ENCODE measurements at regions not wholly inside any gene's neighbourhood (a gene's known extent, or its start where the extent isn't known, plus 50 kb on each side); places are given as distances from the start of the nearest gene placed in this dataset.

DNA sequence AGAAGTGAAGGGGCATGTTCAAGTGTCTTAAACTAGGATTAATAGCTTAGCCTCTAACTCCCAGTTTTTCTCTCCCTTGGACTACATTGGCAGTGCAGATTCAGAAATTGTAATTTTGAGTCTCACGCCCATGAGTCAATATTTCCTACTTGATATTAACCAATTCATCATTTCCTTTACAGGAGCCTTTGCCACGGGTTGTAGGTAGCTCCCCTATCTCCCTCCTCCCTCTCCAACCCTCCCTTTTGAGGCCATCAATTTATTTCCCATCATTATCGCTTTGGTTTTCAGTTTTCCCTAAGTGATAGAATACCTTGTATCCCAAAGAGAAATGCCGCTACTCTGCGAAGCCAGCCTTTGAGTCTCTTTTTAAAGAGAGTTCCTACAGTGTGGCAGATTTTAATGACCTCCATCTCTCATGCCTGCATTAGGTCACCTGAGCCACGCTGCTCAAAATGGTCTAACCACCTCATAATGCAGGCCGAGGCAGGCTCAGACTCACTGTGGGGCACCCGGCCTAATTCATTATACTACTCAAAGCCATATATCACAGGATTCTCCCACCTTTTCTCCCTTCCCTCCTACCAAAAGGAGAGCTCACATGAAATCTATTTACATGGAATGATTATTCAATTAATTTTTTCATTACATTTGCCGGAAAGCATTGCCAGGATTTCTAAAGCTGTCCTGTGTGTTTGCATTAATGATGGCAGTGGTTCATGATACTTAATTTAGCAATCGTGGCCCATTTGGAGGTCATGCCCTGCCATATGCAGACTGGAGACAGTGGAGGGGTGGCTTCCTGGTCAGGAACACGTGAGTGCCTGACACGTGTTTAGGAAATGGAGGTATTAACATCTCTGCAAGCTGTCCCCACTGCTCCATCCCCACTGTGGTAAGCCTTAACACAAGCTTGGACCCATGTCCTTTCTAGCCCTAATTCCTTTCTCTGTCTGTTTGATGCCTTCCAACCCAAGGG is 448.2 kb upstream of the AUTS2 start:
- H3K4me3 ChIP-seq (ENCODE audit: low read depth, low read length): no peak overlapping the region
- no peak for DNase-seq (ENCODE audit: low read depth)
- TF ChIP-seq, protein P1, sequence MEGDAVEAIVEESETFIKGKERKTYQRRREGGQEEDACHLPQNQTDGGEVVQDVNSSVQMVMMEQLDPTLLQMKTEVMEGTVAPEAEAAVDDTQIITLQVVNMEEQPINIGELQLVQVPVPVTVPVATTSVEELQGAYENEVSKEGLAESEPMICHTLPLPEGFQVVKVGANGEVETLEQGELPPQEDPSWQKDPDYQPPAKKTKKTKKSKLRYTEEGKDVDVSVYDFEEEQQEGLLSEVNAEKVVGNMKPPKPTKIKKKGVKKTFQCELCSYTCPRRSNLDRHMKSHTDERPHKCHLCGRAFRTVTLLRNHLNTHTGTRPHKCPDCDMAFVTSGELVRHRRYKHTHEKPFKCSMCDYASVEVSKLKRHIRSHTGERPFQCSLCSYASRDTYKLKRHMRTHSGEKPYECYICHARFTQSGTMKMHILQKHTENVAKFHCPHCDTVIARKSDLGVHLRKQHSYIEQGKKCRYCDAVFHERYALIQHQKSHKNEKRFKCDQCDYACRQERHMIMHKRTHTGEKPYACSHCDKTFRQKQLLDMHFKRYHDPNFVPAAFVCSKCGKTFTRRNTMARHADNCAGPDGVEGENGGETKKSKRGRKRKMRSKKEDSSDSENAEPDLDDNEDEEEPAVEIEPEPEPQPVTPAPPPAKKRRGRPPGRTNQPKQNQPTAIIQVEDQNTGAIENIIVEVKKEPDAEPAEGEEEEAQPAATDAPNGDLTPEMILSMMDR (IDR thresholded peaks at IDR 0.05; ENCODE audit: insufficient read depth, low read depth, low read length, missing control alignments): no peak

DNA sequence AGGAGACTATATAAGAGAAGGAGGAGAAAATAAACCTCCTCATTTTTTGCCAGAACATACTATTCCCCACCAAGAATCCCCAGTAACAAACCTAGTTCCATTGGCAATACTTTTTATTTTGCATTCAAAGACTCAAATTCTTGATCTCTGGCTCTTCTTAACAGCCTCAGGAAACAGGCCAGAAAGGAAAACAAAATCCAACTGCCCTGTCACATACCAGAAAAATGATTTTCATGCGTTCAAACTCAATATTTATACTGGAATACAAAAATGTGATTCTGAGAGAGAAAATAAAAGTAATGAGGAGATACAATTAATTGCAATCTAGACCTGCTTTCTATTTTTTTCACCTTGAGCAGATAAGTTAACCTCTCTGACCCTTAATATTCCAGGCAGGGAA is 435.9 kb upstream of the AUTS2 start:
- no peak for DNase-seq (ENCODE audit: low read depth)
- TF ChIP-seq, protein P1 (IDR thresholded peaks at IDR 0.05; ENCODE audit: insufficient read depth, low read depth, low read length, missing control alignments): no peak
- H3K4me3 ChIP-seq (ENCODE audit: low read depth, low read length): no peak overlapping the region

DNA sequence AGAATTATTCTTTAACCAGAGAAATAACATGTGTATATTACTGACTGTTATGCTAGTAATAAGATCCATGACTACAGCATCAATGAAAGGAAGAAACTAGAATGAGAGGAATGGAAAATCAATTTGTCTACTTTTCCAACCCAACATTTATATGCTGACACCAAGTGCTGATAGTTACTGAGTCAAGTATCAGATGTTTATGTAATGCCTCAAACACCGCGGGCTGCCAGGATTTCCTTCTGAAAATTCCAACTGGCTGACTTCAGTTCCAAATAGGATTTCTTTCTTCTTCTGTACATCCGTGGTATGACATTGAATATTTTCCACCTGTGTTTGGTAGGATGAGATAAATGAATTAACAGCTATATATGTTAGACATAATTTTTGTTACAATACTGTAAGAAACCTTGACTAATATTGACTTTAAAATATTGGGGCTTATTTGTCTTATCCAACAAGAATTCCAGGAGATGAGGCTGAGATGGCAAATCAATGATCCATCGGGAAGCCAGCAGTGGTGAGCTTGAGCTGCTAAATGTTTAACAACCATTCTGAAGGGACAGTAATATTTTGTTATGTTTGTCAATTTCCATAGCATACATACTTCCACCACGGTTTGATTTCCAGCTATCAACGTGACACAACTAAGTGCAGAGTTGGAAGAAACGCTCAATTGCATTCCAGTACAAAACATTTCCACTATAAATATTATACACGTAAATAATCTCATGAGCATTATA is 435.2 kb upstream of the AUTS2 start:
- H3K4me3 ChIP-seq (ENCODE audit: low read depth, low read length): no peak overlapping the region
- TF ChIP-seq, protein P1 (IDR thresholded peaks at IDR 0.05; ENCODE audit: insufficient read depth, low read depth, low read length, missing control alignments): no peak
- no peak for DNase-seq (ENCODE audit: low read depth)

DNA sequence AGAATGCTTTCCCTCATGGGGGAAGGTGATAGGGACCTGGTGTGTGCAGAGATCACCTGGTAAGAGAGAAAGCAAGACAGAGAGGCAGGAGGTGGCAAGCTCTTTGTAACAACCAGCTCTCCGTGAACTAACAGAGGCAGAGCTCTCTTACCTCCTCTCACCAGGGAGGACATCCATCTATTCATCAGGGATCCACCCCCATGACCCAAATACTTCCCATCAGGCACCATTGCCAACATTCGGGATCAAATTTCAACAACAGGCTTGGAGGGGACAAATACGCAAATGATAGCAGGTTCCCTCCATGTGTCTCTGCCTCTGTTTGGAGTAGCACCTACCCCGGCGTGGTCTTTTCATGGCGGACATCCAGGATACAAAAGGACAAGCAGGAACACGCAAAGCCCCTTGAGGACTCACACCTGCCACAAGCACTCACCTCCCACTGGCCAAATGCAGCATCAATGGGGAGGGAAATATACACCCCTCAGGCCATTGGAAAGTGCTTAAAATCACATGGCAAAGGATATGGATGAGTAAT is 431.2 kb upstream of the AUTS2 start:
- no peak for DNase-seq (ENCODE audit: low read depth)
- TF ChIP-seq, protein P1 (IDR thresholded peaks at IDR 0.05; ENCODE audit: insufficient read depth, low read depth, low read length, missing control alignments): no peak
- H3K4me3 ChIP-seq (ENCODE audit: low read depth, low read length): no peak overlapping the region

DNA sequence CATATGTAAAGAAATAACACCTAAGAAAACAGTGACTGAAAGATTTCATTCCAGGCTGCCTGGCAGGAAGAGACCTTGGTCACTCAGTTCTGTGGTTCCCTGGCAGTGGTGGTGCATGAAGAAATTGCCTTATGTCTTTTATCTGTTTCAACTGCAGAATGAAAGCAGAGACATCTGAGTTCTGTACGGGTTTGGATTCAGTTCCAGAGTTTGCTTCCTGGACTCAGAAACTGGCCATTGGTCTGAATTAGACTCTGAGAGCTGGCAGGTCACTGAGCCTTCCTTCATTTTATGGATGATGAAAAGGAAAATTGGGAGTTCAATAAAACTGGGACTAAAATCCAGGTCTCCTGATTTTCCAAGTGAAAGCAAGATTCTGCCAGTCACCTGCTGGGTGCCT is 428.9 kb upstream of the AUTS2 start:
- no peak for DNase-seq (ENCODE audit: low read depth)
- TF ChIP-seq, protein P1 (IDR thresholded peaks at IDR 0.05; ENCODE audit: insufficient read depth, low read depth, low read length, missing control alignments): no peak
- H3K4me3 ChIP-seq (ENCODE audit: low read depth, low read length): no peak overlapping the region

DNA sequence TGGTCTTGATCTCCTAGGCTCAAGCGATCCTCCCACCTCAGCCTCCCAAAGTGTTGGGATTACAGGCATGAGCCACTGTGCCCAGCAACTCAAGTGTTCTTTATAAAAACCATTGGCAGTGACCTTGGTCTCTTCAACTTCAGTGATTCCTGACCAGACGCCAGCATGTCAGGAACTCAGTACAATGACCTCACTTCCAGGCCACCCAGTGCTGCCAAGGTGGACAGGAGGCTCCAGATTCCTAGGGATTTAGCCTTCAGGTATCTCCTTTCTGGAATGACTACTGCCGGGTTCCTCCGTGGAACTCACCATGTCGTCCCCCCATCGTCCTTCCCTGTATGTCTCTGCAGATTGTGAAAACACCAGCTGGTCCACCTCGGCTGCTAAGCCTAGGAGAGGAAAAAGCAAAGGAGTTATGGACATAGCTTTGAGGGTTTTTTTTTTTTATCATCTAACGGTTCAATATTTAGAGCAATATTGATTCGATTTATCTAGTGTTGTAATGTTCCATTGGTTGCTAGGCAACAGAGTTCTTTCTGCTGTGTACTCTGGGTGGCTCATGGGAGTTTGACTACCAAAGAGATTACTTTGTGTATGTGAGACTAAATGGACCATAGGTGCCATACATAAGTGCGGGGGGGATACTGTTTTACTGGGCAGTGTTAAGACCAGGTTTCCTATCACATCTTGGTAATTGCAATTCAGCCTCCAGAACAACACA is 425.8 kb upstream of the AUTS2 start:
- no peak for DNase-seq (ENCODE audit: low read depth)
- TF ChIP-seq, protein P1 (IDR thresholded peaks at IDR 0.05; ENCODE audit: insufficient read depth, low read depth, low read length, missing control alignments): no peak
- no peak overlapping the region for H3K4me3 ChIP-seq (ENCODE audit: low read depth, low read length)

All from GM12865 (cell line).